ENCODE measurements at regions not wholly inside any gene's neighbourhood (a gene's known extent, or its start where the extent isn't known, plus 50 kb on each side); places are given as distances from the start of the nearest gene placed in this dataset.

DNA sequence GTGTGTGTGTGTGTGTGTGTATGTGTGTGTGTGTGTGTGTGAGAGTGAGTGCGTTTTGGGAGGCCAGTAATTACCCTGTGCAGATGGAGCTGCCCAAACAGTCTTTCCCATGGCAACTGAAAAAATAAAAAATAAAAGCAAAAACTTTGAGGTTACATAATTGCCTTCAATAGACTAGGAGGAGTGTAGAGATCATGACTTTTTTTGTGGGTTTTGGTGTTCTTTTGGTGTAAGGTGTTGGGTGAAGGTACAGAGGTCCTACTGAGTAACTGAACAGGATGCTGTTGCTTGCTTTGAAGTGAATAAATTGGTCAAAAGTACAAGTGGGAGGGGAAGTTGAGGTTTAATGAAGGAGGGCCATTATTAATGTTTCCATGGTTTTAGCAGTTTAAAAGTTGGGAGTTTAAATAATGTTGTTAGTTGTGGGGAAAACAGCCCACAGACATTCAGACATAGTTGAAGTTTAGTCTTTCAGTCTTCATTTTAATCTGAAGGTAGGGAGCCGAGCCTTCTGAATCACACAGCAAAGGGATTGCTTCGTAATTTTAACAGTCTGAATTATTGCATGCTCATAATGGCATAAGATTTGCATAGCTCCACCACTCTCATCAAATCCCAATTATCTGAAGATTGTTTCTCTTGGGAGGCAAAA, 251.4 kb downstream of the PRL start:
- no peak overlapping the region for H3K4me2 ChIP-seq (ENCODE audit: low read length)
- no peak overlapping the region for H2AFZ ChIP-seq (ENCODE audit: low read depth, low read length)
- H3K4me1 ChIP-seq (ENCODE audit: insufficient read depth, low read length) = peaks cover 8% of the 10 kb centered on the region
- no peaks in the 10 kb centered on the region for H3K27me3 ChIP-seq (ENCODE audit: insufficient read depth, low read length)
- peaks cover 5% of the 10 kb centered on the region for H3K9me3 Mint-ChIP-seq (ENCODE audit: unreplicated experiment)
- H3K36me3 Mint-ChIP-seq (ENCODE audit: low read depth, unreplicated experiment) = peaks cover 14% of the 10 kb centered on the region
- H3K36me3 ChIP-seq (ENCODE audit: insufficient read depth, low read length) = no peaks in the 10 kb centered on the region
- H3K9me3 ChIP-seq (ENCODE audit: insufficient read depth, low read depth, low read length) = no peaks in the 10 kb centered on the region
- H3K27me3 Mint-ChIP-seq (ENCODE audit: low read depth, unreplicated experiment) = no peaks in the 10 kb centered on the region
- no peak overlapping the region for H3K27ac Mint-ChIP-seq (ENCODE audit: unreplicated experiment)
- H3K27ac ChIP-seq (ENCODE audit: low read depth, low read length) = no peak overlapping the region
- no peak for DNase-seq (ENCODE audit: low read depth)
- no peaks in the 10 kb centered on the region for H3K79me2 ChIP-seq (ENCODE audit: insufficient read depth, low read length)
- FAIRE-seq = no peak
- peaks cover 32% of the 10 kb centered on the region for H3K4me1 Mint-ChIP-seq (ENCODE audit: low read depth, unreplicated experiment)
- H3K9ac ChIP-seq (ENCODE audit: low read length) = no peak overlapping the region
- TF ChIP-seq, protein P1, sequence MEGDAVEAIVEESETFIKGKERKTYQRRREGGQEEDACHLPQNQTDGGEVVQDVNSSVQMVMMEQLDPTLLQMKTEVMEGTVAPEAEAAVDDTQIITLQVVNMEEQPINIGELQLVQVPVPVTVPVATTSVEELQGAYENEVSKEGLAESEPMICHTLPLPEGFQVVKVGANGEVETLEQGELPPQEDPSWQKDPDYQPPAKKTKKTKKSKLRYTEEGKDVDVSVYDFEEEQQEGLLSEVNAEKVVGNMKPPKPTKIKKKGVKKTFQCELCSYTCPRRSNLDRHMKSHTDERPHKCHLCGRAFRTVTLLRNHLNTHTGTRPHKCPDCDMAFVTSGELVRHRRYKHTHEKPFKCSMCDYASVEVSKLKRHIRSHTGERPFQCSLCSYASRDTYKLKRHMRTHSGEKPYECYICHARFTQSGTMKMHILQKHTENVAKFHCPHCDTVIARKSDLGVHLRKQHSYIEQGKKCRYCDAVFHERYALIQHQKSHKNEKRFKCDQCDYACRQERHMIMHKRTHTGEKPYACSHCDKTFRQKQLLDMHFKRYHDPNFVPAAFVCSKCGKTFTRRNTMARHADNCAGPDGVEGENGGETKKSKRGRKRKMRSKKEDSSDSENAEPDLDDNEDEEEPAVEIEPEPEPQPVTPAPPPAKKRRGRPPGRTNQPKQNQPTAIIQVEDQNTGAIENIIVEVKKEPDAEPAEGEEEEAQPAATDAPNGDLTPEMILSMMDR (IDR thresholded peaks at IDR 0.05; ENCODE audit: insufficient read depth, low read depth, low read length) = no peak
- TF ChIP-seq EZH2 (IDR thresholded peaks at IDR 0.05; ENCODE audit: insufficient read depth, low read length) = no peak
- H3K4me3 Mint-ChIP-seq (ENCODE audit: unreplicated experiment) = no peak overlapping the region
- H3K4me3 ChIP-seq (ENCODE audit: insufficient read depth, low read depth, low read length) = no peak overlapping the region
- no peaks in the 10 kb centered on the region for H4K20me1 ChIP-seq (ENCODE audit: insufficient read depth, low read length)

DNA sequence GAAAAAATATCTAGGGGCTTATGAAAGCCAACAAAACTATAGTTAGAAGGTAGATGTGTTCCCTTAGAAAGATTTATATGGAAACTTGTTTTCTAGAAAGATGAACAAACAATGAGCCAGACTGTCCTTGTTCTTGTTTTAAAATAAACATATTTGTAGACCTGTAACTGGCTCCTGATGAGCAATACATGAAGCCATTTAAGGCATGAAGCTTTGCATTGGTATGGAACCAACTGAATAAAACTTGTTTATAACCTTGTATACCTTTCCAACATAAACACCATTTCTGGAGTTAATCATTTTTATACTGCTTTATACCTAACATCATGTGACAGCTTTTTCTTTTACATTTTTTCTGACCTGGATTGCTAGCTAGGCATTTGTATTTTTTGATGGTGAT, 247.8 kb downstream of the PRL start:
- H3K27ac Mint-ChIP-seq (ENCODE audit: unreplicated experiment) = no peak overlapping the region
- H3K9me3 Mint-ChIP-seq (ENCODE audit: unreplicated experiment) = peaks cover 3% of the 10 kb centered on the region
- no peaks in the 10 kb centered on the region for H3K27me3 Mint-ChIP-seq (ENCODE audit: low read depth, unreplicated experiment)
- Histone ChIP-seq H4K20me1 (ENCODE audit: insufficient read depth, low read length) (no peaks in the 10 kb centered on the region), H3K9ac (ENCODE audit: low read length) (no peak overlapping the region), H3K4me1 (ENCODE audit: insufficient read depth, low read length) (no peaks in the 10 kb centered on the region), H3K4me2 (ENCODE audit: low read length) (no peak overlapping the region), H2AFZ (ENCODE audit: low read depth, low read length) (no peak overlapping the region), H3K9me3 (ENCODE audit: insufficient read depth, low read depth, low read length) (no peaks in the 10 kb centered on the region), H3K4me3 (ENCODE audit: insufficient read depth, low read depth, low read length) (no peak overlapping the region), H3K27ac (ENCODE audit: low read depth, low read length) (no peak overlapping the region), H3K79me2 (ENCODE audit: insufficient read depth, low read length) (no peaks in the 10 kb centered on the region), H3K36me3 (ENCODE audit: insufficient read depth, low read length) (no peaks in the 10 kb centered on the region), H3K27me3 (ENCODE audit: insufficient read depth, low read length) (no peaks in the 10 kb centered on the region)
- peaks cover 9% of the 10 kb centered on the region for H3K36me3 Mint-ChIP-seq (ENCODE audit: low read depth, unreplicated experiment)
- no peak overlapping the region for H3K4me3 Mint-ChIP-seq (ENCODE audit: unreplicated experiment)
- H3K4me1 Mint-ChIP-seq (ENCODE audit: low read depth, unreplicated experiment) = peaks cover 19% of the 10 kb centered on the region
- DNase-seq (ENCODE audit: low read depth) (no peak), FAIRE-seq (no peak)
- TF ChIP-seq, protein P1 (IDR thresholded peaks at IDR 0.05; ENCODE audit: insufficient read depth, low read depth, low read length) = no peak
- no peak for TF ChIP-seq EZH2 (IDR thresholded peaks at IDR 0.05; ENCODE audit: insufficient read depth, low read length)

DNA sequence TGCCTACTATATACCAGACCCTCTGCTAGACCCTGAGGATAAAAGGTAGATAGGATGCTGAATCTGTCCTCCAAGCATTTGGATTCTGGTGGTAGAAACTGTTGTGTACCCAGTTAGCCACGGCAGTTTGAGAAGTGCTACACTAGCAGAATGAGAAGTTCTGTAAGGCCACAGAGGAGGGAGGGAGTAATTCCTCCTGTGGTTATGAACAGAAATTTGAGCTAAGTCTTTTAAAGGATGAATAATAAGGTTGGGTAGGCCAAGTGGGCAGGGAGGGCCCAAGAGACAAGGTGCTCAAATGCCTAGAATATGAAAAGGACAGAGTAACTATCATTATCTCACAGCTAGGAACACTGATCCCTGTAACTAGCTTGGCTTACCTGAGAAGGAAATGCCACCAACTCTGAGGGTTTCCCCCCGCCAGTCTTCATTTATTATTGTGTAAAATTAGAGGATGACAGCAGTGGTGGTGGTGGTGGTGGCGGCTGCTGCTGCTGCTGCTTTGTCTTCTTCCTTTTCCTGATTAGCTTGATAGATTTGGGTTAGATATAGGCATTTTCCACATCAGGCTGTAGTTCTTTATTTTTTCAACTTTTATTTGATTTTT, 243.3 kb downstream of the PRL start:
- H3K9me3 Mint-ChIP-seq (ENCODE audit: unreplicated experiment) = peaks cover 2% of the 10 kb centered on the region
- TF ChIP-seq EZH2 (IDR thresholded peaks at IDR 0.05; ENCODE audit: insufficient read depth, low read length) = no peak
- TF ChIP-seq, protein P1 (IDR thresholded peaks at IDR 0.05; ENCODE audit: insufficient read depth, low read depth, low read length) = no peak
- peaks cover 16% of the 10 kb centered on the region for H3K4me1 Mint-ChIP-seq (ENCODE audit: low read depth, unreplicated experiment)
- H3K27me3 ChIP-seq (ENCODE audit: insufficient read depth, low read length) = no peaks in the 10 kb centered on the region
- no peak overlapping the region for H3K4me3 Mint-ChIP-seq (ENCODE audit: unreplicated experiment)
- H3K27ac ChIP-seq (ENCODE audit: low read depth, low read length) = no peak overlapping the region
- no peaks in the 10 kb centered on the region for H4K20me1 ChIP-seq (ENCODE audit: insufficient read depth, low read length)
- no peak for FAIRE-seq
- H3K4me1 ChIP-seq (ENCODE audit: insufficient read depth, low read length) = no peaks in the 10 kb centered on the region
- no peak overlapping the region for H3K9ac ChIP-seq (ENCODE audit: low read length)
- H3K4me2 ChIP-seq (ENCODE audit: low read length) = no peak overlapping the region
- peaks cover 20% of the 10 kb centered on the region for H3K36me3 Mint-ChIP-seq (ENCODE audit: low read depth, unreplicated experiment)
- DNase-seq (ENCODE audit: low read depth) = peak; percentile 53
- H2AFZ ChIP-seq (ENCODE audit: low read depth, low read length) = no peak overlapping the region
- H3K36me3 ChIP-seq (ENCODE audit: insufficient read depth, low read length) = no peaks in the 10 kb centered on the region
- H3K27ac Mint-ChIP-seq (ENCODE audit: unreplicated experiment) = peak overlapping the region; percentile 41
- H3K27me3 Mint-ChIP-seq (ENCODE audit: low read depth, unreplicated experiment) = no peaks in the 10 kb centered on the region
- no peak overlapping the region for H3K4me3 ChIP-seq (ENCODE audit: insufficient read depth, low read depth, low read length)
- H3K79me2 ChIP-seq (ENCODE audit: insufficient read depth, low read length) = no peaks in the 10 kb centered on the region
- H3K9me3 ChIP-seq (ENCODE audit: insufficient read depth, low read depth, low read length) = no peaks in the 10 kb centered on the region
